Activated CD4-positive, alpha-beta T cell treated with anti-CD3 and anti-CD28 coated beads, Interleukin-2, amount 50 U/mL, for 4 hours (primary cell): ENCODE measurements at regions not wholly inside any gene's neighbourhood (a gene's known extent, or its start where the extent isn't known, plus 50 kb on each side); places are given as distances from the start of the nearest gene placed in this dataset.

Experiments
- DNase-seq, 2 experiments: peaks; one replicate each; pipeline ENCODE4 v3.0.0-alpha.2; 2020

DNA sequence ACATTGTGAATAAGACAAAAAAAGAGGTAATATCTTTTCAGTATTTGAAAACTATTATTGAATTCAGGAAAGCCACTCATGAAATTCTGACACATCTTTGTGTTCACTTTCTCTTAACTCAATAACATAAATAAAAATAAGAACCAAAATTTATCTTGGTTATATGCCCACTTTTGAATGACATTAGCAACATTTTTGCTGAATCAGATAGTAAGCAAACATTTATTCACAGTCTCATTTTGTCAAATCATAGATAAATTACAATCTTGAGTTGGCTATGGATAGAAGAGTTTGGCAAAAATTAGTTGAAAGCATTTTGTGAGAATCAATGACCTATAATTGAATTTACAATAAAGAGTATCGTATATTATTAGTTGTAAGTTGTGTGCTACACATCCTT lies 545.1 kb upstream of the PKDCC start:
- DNase-seq, result no peak

DNA sequence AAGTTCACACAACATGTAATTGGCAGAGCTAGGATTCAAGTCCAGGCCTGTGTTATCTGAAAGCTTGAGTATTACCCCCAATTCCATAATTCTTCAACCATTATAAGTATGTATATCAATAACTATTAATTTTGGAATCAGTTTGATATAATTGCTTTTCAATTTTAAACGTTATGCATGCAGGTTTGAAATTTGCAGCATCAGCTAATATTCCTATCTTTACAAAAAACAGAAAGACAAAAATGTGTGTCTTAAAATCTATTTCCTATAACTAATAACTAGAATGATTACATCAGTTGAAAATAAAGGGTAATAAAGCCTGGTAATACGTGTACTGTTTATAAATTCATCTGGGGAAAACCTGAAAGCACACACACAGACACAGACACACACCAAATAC lies 543.3 kb upstream of the PKDCC start:
- no peak for DNase-seq

DNA sequence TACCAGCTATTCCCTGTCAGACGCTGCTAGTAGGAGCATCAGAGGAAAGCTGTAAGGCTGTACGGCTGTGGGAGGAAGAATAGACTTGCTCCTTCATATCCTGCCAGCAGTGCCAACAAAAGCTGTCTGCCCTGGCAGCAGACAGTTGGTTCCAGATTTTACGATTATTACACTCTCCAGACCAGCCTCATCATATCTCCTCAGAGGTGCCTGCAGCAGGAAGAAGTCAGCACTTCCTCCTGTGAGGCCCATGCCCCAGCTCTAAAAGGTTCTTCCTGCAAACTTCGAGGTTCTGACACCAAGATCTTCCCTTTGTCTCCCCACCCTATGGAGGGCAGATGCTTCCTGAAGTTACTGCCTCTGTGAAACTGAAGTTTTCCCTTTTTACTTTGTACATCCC lies 537.7 kb upstream of the PKDCC start:
- no peak for DNase-seq

DNA sequence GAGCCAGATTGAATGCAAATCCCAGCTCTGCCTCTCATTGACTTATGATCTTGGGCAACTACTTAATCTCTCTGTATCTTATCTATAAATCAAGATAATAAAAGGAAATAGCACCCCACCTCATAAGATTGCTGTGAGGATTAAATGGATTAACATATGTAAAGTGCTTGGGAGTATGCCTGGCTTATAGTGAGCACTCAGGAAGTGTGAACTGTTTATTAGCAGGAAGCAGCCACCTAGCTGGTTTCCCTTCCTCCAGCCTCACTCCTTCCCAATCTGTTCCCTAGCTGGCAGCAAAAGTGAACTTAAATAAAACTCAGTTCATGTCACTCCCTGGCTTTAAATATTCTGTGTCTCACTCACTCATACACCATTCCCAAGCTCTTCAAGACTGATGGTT lies 526.6 kb upstream of the PKDCC start:
- no peak for DNase-seq

DNA sequence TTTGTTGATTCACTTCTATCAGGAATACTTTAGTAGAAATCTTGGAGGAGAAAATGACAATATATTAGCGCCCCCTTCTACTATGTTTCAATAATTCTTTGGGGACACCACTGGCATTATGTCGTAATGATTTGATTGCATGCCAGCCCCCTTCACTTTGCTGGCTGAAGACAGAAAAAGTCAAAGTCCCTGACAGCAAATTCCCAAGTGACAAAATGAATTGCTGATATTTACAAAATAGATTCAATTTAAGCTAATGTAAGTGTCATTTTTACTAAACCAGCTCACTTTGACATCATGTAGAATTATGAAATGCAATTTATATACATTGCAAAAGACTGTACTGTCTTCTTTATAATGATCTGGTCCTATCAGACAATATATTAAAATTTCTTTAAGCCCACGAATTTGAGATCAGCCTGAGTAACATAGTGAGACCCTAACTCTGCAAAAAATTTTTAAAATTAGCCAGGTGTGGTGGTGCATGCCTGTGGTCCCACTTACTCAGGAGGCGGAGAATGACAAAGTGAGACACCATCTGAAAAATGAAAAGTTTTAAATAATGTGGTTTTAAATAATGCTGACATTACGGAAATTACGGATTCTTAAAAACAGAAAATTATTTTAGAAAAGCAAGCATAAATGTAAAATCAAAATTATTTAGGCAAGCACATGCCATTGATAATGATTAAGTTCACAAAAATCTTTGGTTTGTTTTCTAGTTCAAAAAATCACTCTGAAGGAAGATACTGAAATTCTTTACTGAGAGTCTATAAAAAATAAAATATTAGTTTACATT lies 520.1 kb upstream of the PKDCC start:
- DNase-seq, result no peak

GRCh38 chr2:41535575-41535974 lies 512.2 kb upstream of the PKDCC start:
- DNase-seq, result no peak

GRCh38 chr2:41540272-41540998 lies 507.4 kb upstream of the PKDCC start:
- no peak for DNase-seq

DNA sequence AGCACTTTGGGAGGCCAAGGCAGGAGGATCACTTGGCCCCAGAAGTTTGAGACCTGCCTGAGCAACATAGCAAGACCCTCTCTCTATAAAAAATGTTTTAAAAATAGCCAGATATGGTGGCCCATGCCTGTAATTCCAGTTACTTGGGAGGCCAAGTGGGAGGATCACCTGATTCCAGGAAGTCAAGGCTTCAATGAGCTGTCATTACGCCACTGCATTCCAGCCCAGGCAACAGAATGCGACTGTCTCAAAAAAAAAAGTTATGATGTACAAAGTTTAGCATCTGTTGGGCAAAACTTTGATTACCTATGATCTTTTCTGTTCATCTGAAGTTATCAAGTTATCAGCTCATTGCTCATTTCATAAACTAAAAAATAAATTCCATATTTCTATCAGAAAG lies 504.1 kb upstream of the PKDCC start:
- DNase-seq, result no peak

DNA sequence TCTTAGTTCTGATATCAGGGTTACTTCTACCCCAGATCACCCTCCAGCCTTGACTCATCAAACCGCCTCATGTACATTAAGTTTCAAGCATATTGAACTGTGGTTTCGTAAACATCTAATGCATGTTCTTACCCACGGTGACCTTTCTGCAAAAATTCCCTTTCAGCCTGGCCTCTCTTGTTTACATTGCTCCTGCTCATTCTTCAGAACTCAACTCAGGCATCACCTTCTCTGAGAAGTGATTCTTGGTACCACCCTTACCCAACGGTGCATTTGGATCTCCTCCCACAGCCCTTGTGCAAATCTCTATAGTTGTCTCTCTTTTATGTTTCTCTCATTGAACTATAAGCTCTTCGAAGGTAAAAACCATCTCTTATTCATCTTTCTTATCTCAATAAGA lies 503.1 kb upstream of the PKDCC start:
- DNase-seq, result no peak

DNA sequence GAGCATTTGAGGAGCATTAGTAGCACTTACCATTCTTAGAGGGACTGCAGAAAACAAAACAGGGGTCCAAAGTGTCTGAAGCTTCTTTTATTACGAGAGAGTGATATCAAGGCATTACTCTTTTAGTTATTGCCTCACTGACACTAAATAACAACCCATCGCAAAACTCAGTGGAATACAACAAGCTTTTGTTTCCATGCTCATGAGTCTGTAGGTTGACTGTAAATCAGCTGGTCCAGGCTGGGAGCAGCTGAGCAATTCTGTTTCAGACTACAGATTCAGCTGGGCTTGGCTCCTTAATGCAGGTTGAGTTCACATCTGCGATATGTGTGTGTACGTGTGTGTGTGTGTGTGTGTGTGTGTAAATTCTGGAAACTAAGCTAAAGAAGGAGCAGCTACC lies 501.8 kb upstream of the PKDCC start:
- no peak for DNase-seq

- no peak for DNase-seq
Measured at GRCh38 chr2:41568648-41569047, 479.2 kb upstream of the PKDCC start.

- DNase-seq, result no peak
Measured at GRCh38 chr2:41572154-41572553, 475.7 kb upstream of the PKDCC start.

GRCh38 chr2:41576423-41576822 lies 471.4 kb upstream of the PKDCC start:
- no peak for DNase-seq

DNA sequence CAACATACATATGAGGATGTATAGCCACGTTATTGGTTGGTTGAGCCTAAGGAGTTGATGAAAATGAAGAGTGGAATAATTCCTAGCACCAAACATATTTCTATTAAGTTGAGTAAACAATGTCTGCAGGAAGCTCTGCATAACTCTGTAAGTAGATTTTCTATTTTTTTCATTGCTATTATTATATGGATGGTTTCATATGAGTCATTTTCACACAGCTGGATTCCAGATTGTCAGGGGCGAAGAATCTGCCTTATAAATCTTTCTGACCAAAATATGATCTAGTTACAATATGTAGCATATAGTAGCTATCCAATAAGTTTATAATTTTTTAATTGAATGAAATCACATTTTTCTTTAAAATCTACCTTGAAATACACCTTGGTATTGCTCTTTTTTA lies 468.0 kb upstream of the PKDCC start:
- no peak for DNase-seq

DNA sequence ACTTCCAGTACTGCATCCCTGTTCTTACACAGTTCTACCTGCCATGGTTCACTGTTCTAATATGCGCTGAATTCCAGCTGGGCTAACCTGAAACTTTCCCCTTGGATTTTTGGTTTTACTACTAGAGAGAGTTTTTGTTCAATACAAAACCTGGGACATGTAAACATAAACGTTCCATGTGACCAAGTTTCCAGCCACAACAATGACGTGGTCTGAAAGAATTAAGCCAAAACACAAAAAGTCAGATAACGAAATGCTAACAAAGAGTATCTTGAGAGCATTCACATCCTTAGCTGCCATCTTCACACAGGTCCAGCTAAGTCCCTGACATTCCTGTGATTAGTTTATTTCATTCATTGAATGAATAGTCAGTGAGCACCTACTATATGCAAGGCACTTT lies 467.0 kb upstream of the PKDCC start:
- DNase-seq, result no peak

DNA sequence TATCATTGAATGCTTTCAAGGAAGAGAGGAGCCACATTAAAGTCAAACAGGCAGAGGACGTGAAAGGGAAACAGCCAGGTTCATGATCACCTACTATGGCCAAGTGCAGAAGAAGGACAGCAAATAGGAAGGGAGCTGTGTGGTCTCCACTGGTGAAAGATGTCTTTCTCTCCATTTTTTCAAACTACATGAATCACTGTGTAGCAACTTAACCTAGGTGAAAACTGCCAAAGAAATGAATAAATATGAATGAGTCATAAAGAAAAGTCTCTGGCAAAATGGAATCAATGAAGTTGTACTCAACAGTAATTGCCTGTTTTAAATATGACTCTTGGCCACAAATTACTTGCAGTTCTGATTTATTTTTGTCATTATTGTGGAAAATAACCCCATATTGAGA lies 452.6 kb upstream of the PKDCC start:
- DNase-seq, result no peak

GRCh38 chr2:41597680-41598079 lies 450.1 kb upstream of the PKDCC start:
- no peak for DNase-seq

- DNase-seq, result no peak
Measured at GRCh38 chr2:41598161-41598894, 449.5 kb upstream of the PKDCC start.

GRCh38 chr2:41600460-41600859 lies 447.4 kb upstream of the PKDCC start:
- no peak for DNase-seq

GRCh38 chr2:41602341-41602740 lies 445.5 kb upstream of the PKDCC start:
- DNase-seq, result no peak

DNA sequence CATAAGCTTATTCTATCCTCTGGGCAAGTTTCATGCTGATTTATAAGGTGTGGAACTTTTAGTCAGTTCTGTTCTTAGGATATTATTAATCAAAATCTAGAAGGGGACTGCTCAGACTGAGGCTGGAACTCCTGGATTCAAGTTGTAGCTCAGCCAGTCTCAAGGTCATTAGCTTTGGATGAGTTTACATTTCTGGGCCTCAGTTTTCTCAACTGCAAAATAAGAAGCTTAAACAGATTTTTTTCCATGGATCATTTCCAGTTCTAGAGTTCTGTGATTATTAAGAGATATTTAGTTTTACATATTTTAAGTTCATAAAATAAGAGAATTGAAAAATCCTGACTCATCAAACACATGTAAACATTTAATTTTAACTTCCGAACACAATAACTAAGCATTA lies 442.5 kb upstream of the PKDCC start:
- DNase-seq, result no peak

GRCh38 chr2:41605914-41606313 lies 441.9 kb upstream of the PKDCC start:
- DNase-seq, result no peak

- DNase-seq, result no peak
Measured at GRCh38 chr2:41610501-41611190, 437.2 kb upstream of the PKDCC start.
